Lower lobe of right lung (tissue), 2 donors: ENCODE measurements at regions not wholly inside any gene's neighbourhood (a gene's known extent, or its start where the extent isn't known, plus 50 kb on each side); places are given as distances from the start of the nearest gene placed in this dataset.

Experiments used
- ATAC-seq, 2 donors: fragments of 200-7000 bp; cut with Tn5 transposase; one replicate each; pipeline ENCODE4 v1.9.1; 2020 to 2022; ENCODE audit warnings: mild to moderate bottlenecking in 2 of 2, moderate library complexity in 2 of 2
- DNase-seq: peaks from one replicate; pipeline ENCODE4 v3.0.0-alpha.2; 2020
- H3K27ac ChIP-seq: fragments of 200-600 bp; one replicate; pipeline ENCODE4 v1.8.0; 2022
- H3K27me3 ChIP-seq: fragments of 200-600 bp; one replicate; pipeline ENCODE4 v1.8.0; 2022; ENCODE audit warnings: low read depth
- H3K36me3 ChIP-seq: fragments of 200-600 bp; one replicate; pipeline ENCODE4 v1.8.0; 2022; ENCODE audit warnings: mild to moderate bottlenecking
- H3K4me1 ChIP-seq: fragments of 200-600 bp; one replicate; pipeline ENCODE4 v1.8.0; 2022
- H3K4me3 ChIP-seq: fragments of 200-600 bp; one replicate; pipeline ENCODE4 v1.8.0; 2022; ENCODE audit warnings: mild to moderate bottlenecking
- H3K9me3 ChIP-seq: fragments of 200-600 bp; one replicate; pipeline ENCODE4 v1.8.0; 2022
- intact Hi-C: fragments of 100-400 bp; cut with DNase I; formaldehyde crosslinking; loops from one replicate; pipeline ENCODE4 v1.11.0; 2022
- TF ChIP-seq, protein P1 (sequence below): fragments of 200-600 bp; IDR thresholded peaks from one replicate; pipeline ENCODE4 v1.8.0; 2022; ENCODE audit warnings: antibody characterized with exemption, mild to moderate bottlenecking
- donor health status: DM: no; HTN: yes; CAD: no; lungs with severe emphysema.

GRCh38 chr2:239857591-239857990, 167.6 kb downstream of the NDUFA10 start:
- intact Hi-C loops: no loop called here
- ATAC-seq: no peak
- H3K9me3 ChIP-seq: no peaks in the 10 kb centered on the region
- H3K4me1 ChIP-seq: no peaks in the 10 kb centered on the region
- H3K4me3 ChIP-seq: no peak overlapping the region
- no peaks in the 10 kb centered on the region for H3K27me3 ChIP-seq
- TF ChIP-seq, protein P1, sequence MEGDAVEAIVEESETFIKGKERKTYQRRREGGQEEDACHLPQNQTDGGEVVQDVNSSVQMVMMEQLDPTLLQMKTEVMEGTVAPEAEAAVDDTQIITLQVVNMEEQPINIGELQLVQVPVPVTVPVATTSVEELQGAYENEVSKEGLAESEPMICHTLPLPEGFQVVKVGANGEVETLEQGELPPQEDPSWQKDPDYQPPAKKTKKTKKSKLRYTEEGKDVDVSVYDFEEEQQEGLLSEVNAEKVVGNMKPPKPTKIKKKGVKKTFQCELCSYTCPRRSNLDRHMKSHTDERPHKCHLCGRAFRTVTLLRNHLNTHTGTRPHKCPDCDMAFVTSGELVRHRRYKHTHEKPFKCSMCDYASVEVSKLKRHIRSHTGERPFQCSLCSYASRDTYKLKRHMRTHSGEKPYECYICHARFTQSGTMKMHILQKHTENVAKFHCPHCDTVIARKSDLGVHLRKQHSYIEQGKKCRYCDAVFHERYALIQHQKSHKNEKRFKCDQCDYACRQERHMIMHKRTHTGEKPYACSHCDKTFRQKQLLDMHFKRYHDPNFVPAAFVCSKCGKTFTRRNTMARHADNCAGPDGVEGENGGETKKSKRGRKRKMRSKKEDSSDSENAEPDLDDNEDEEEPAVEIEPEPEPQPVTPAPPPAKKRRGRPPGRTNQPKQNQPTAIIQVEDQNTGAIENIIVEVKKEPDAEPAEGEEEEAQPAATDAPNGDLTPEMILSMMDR: no peak
- H3K27ac ChIP-seq: no peak overlapping the region
- DNase-seq: no peak
- no peaks in the 10 kb centered on the region for H3K36me3 ChIP-seq

DNA sequence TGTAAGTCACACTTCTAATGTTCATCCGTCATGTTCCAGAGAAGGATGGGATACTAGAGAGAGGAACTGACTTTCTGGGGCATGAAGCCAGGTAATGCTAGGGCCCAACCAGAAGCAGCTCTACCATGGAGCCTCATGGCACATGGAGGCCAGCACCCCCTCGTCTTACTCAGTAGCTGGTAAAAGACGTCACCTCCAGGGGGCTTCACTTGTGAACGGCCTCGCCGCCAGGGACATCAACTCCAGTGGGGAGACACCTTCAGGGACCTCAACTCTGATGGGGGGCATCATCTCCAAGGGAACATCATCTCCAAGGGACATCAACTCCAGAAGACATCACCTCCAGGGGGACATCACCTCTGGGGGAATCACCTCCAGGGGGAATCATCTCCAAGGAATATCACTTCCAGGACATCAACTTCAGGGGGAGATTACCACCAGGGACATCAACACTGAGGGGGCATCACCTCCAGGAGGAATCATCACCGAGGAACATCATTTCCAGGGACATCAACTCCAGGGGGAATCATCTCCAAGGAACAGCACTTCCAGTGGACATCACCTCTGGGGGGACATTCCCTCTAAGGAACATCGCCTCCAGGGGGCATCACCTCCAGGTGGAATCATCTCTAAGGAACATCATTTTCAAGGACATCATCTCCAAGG, 168.4 kb downstream of the NDUFA10 start:
- DNase-seq: no peak
- Histone ChIP-seq H3K27ac (no peak overlapping the region), H3K9me3 (no peaks in the 10 kb centered on the region), H3K4me3 (no peak overlapping the region), H3K36me3 (no peaks in the 10 kb centered on the region), H3K4me1 (no peaks in the 10 kb centered on the region), H3K27me3 (no peaks in the 10 kb centered on the region)
- intact Hi-C loops: no loop called here
- ATAC-seq: no peak
- TF ChIP-seq, protein P1: no peak

DNA sequence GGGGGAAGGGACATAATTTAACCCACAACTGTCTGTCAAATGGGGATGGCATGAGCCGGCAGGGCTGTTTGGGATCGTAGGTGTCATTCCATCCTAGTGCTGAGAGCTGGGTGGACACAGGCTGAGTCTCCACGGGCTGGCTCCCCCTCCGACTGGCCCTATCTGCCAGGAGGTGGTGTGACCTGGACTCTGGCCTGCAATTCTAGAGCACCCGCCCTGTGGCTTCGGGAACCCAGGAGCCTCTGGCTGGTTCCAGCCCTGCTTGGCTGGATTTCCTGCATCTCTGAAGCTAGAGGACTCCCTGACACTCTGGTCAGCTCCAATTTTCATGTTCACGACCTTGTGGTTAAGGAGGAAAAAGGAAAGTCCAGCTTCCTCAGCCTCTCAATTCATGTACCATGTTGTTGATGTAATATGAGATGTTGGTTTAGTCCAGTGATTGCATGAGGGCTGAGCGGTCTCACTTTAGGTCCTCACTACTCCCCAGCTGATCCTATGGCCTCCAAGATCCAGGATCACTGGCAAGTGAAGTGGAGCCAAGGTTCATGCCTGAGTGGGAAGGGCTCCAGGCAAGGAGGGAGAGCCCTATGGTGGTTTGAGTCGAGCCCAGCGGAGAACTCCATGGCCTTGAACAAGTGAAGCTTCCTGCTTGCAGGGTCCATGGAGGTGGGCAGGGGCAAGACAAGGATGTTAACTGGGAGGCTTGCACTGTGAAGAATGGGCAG, 169.1 kb downstream of the NDUFA10 start:
- Histone ChIP-seq H3K27me3 (no peaks in the 10 kb centered on the region), H3K4me1 (no peaks in the 10 kb centered on the region), H3K36me3 (no peaks in the 10 kb centered on the region), H3K27ac (no peak overlapping the region), H3K9me3 (no peaks in the 10 kb centered on the region), H3K4me3 (no peak overlapping the region)
- TF ChIP-seq, protein P1: no peak
- ATAC-seq (no peak), DNase-seq (no peak)
- intact Hi-C loops: no loop called here

DNA sequence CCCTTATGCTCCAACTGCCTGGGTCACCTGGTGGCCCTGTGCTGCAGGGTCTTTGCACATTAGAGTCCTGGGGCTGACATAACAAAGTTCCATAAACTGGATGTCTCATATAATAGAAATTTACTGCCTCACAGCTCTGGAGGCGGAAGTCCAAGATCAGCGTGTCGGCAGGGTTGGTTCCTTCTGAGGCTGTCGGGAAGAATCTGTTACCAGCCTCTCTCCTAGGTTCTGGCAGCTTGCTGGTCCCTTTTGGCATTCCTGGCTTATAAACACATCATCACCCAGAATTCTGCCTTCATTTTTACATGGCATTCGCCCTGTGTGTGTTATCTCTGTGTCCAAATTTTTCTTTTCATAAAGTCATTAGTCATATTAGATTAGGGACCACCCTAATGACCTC, 170.5 kb downstream of the NDUFA10 start:
- H3K36me3 ChIP-seq: no peaks in the 10 kb centered on the region
- no peak overlapping the region for H3K4me3 ChIP-seq
- intact Hi-C loops: no loop called here
- TF ChIP-seq, protein P1: no peak
- no peak overlapping the region for H3K27ac ChIP-seq
- ATAC-seq: no peak
- no peak for DNase-seq
- no peaks in the 10 kb centered on the region for H3K27me3 ChIP-seq
- no peaks in the 10 kb centered on the region for H3K4me1 ChIP-seq
- H3K9me3 ChIP-seq: peaks cover 7% of the 10 kb centered on the region

DNA sequence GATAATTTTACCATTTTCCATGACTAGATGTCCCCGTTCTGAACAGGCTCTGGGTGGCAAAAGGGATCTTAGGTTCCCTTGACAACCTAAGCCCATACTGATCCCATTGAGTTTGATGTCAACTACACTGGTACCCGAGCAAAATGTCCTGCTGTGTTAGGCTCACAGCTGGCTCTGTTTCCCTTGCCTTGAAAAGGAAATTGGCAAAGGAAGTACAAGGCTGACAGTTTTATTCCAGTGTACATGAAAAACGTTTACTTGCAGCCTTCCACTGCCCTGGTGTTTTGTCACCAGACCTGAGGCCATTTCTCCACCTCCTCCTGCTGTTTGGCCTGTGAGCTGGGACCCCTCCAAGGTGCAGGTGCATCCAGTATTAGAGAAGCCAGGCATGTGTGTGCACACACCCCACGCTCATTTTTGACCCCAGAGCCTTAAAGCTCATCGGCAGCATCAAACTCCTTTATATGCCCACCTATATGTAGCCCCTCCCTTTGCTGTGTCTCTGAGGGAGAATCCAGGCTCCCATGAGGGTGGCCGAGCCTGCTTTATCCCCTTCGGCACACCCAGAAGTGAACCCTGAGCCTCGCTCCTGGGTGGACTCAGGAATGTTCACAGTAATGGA, 171.3 kb downstream of the NDUFA10 start:
- DNase-seq (no peak), ATAC-seq (no peak)
- H3K27ac ChIP-seq: no peak overlapping the region
- peaks cover 7% of the 10 kb centered on the region for H3K9me3 ChIP-seq
- intact Hi-C loops: no loop called here
- no peaks in the 10 kb centered on the region for H3K27me3 ChIP-seq
- H3K4me1 ChIP-seq: no peaks in the 10 kb centered on the region
- H3K4me3 ChIP-seq: no peak overlapping the region
- H3K36me3 ChIP-seq: no peaks in the 10 kb centered on the region
- TF ChIP-seq, protein P1: no peak
